ENCODE measurements at regions not wholly inside any gene's neighbourhood (a gene's known extent, or its start where the extent isn't known, plus 50 kb on each side); places are given as distances from the start of the nearest gene placed in this dataset.

GRCh38 chr5:68134033-68134668 lies 81.4 kb upstream of the PIK3R1 start:
- TF ChIP-seq, protein P1, sequence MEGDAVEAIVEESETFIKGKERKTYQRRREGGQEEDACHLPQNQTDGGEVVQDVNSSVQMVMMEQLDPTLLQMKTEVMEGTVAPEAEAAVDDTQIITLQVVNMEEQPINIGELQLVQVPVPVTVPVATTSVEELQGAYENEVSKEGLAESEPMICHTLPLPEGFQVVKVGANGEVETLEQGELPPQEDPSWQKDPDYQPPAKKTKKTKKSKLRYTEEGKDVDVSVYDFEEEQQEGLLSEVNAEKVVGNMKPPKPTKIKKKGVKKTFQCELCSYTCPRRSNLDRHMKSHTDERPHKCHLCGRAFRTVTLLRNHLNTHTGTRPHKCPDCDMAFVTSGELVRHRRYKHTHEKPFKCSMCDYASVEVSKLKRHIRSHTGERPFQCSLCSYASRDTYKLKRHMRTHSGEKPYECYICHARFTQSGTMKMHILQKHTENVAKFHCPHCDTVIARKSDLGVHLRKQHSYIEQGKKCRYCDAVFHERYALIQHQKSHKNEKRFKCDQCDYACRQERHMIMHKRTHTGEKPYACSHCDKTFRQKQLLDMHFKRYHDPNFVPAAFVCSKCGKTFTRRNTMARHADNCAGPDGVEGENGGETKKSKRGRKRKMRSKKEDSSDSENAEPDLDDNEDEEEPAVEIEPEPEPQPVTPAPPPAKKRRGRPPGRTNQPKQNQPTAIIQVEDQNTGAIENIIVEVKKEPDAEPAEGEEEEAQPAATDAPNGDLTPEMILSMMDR (IDR thresholded peaks at IDR 0.05), result no peak
- TF ChIP-seq EZH2 (IDR thresholded peaks at IDR 0.05; ENCODE audit: borderline replicate concordance, insufficient read depth, low read depth, low read length, poor library complexity, severe bottlenecking), result no peak

Data from B cell (primary cell).